ENCODE measurements at regions not wholly inside any gene's neighbourhood (a gene's known extent, or its start where the extent isn't known, plus 50 kb on each side); places are given as distances from the start of the nearest gene placed in this dataset.

GRCh38 chr13:24035411-24035810, 125.1 kb upstream of the SPATA13 start:
- intact Hi-C loops (cut with DNase I; ENCODE audit: low total_unique reads) = no loop called here

GRCh38 chr13:24036115-24036514, 124.4 kb upstream of the SPATA13 start:
- no peaks in the 10 kb centered on the region for H3K27me3 ChIP-seq
- peaks cover 20% of the 10 kb centered on the region for H3K4me1 ChIP-seq
- 21 to 29% methylated on average over 2 of the region's 2 CpGs for WGBS, 2 donors
- no peak overlapping the region for H3K27ac ChIP-seq
- DNase-seq = peak; percentile 45
- H3K36me3 ChIP-seq (ENCODE audit: low read depth, missing control alignments) = no peaks in the 10 kb centered on the region
- intact Hi-C loops (cut with DNase I; ENCODE audit: low total_unique reads) = no loop called here
- no peaks in the 10 kb centered on the region for H3K9me3 ChIP-seq
- TF ChIP-seq CTCF (IDR thresholded peaks at IDR 0.05) (no peak), POLR2A (IDR thresholded peaks at IDR 0.05) (no peak)
- no peak overlapping the region for H3K4me3 ChIP-seq

More at GRCh38 chr13:24035411-24035810, 125.1 kb upstream of the SPATA13 start:
- WGBS, 2 donors = 68 to 73% methylated on average over 5 of the region's 5 CpGs
- Histone ChIP-seq H3K27ac (no peak overlapping the region), H3K36me3 (ENCODE audit: low read depth, missing control alignments) (no peaks in the 10 kb centered on the region), H3K9me3 (no peaks in the 10 kb centered on the region), H3K27me3 (no peaks in the 10 kb centered on the region), H3K4me1 (peaks cover 20% of the 10 kb centered on the region), H3K4me3 (no peak overlapping the region)
- TF ChIP-seq POLR2A (IDR thresholded peaks at IDR 0.05) = no peak
- TF ChIP-seq CTCF (IDR thresholded peaks at IDR 0.05) = no peak
- DNase-seq = no peak

GRCh38 chr13:24038405-24038804, 122.1 kb upstream of the SPATA13 start:
- Histone ChIP-seq H3K4me1 (peaks cover 19% of the 10 kb centered on the region), H3K27me3 (no peaks in the 10 kb centered on the region), H3K9me3 (no peaks in the 10 kb centered on the region), H3K36me3 (ENCODE audit: low read depth, missing control alignments) (no peaks in the 10 kb centered on the region), H3K4me3 (no peak overlapping the region), H3K27ac (no peak overlapping the region)
- TF ChIP-seq POLR2A (IDR thresholded peaks at IDR 0.05) (no peak), CTCF (IDR thresholded peaks at IDR 0.05) (no peak)
- WGBS, 2 donors = 66 to 72% methylated on average over 9 of the region's 9 CpGs
- intact Hi-C loops (cut with DNase I; ENCODE audit: low total_unique reads) = no loop called here
- no peak for DNase-seq

- no peak overlapping the region for H3K4me3 ChIP-seq
- no peak overlapping the region for H3K27ac ChIP-seq
- H3K36me3 ChIP-seq (ENCODE audit: low read depth, missing control alignments) = no peaks in the 10 kb centered on the region
- no peaks in the 10 kb centered on the region for H3K27me3 ChIP-seq
- intact Hi-C loops (cut with DNase I; ENCODE audit: low total_unique reads) = no loop called here
- no peak for TF ChIP-seq CTCF (IDR thresholded peaks at IDR 0.05)
- no peak for TF ChIP-seq POLR2A (IDR thresholded peaks at IDR 0.05)
- WGBS, 2 donors = 43 to 49% methylated on average over 3 of the region's 3 CpGs
- no peaks in the 10 kb centered on the region for H3K9me3 ChIP-seq
- no peak for DNase-seq
- H3K4me1 ChIP-seq = peaks cover 14% of the 10 kb centered on the region
These were observed 121.6 kb upstream of the SPATA13 start for GRCh38 chr13:24038841-24039330.

Measured in testis (tissue), 2 donors.